ENCODE measurements at regions not wholly inside any gene's neighbourhood (a gene's known extent, or its start where the extent isn't known, plus 50 kb on each side); places are given as distances from the start of the nearest gene placed in this dataset.
"Not testable (repeated sequence)": the region's sequence is repeated elsewhere in the genome, so short reads cannot be mapped to it uniquely, and the experiment has no call there.

GRCh38 chr1:242811092-242811840, 286.8 kb upstream of the PLD5 start:
- DNase-seq: no peak

GRCh38 chr1:242806324-242806723, 281.8 kb upstream of the PLD5 start:
- no peak for DNase-seq

- DNase-seq: not testable (repeated sequence)
These were observed 280.9 kb upstream of the PLD5 start for GRCh38 chr1:242805360-242805759.

GRCh38 chr1:242802973-242803372, 278.5 kb upstream of the PLD5 start:
- DNase-seq: no peak

GRCh38 chr1:242800521-242800920, 276.0 kb upstream of the PLD5 start:
- DNase-seq: no peak

- no peak for DNase-seq
These were observed 273.4 kb upstream of the PLD5 start for GRCh38 chr1:242797856-242798255.

GRCh38 chr1:242788771-242789170, 264.3 kb upstream of the PLD5 start:
- DNase-seq: no peak

- no peak for DNase-seq
These were observed 263.5 kb upstream of the PLD5 start for GRCh38 chr1:242787968-242788367.

GRCh38 chr1:242784807-242785206, 260.3 kb upstream of the PLD5 start:
- DNase-seq: no peak

GRCh38 chr1:242784084-242784483, 259.6 kb upstream of the PLD5 start:
- DNase-seq: no peak

GRCh38 chr1:242774256-242774655, 249.8 kb upstream of the PLD5 start:
- DNase-seq: no peak

GRCh38 chr1:242770366-242770765, 245.9 kb upstream of the PLD5 start:
- DNase-seq: no peak

GRCh38 chr1:242764161-242764560, 239.7 kb upstream of the PLD5 start:
- DNase-seq: no peak

- no peak for DNase-seq
These were observed 237.1 kb upstream of the PLD5 start for GRCh38 chr1:242761556-242761955.

- no peak for DNase-seq
These were observed 230.4 kb upstream of the PLD5 start for GRCh38 chr1:242754926-242755325.

GRCh38 chr1:242754125-242754524, 229.6 kb upstream of the PLD5 start:
- no peak for DNase-seq

GRCh38 chr1:242747233-242747632, 222.7 kb upstream of the PLD5 start:
- DNase-seq: no peak

- no peak for DNase-seq
These were observed 220.6 kb upstream of the PLD5 start for GRCh38 chr1:242745079-242745478.

GRCh38 chr1:242743983-242744780, 219.7 kb upstream of the PLD5 start:
- DNase-seq: no peak

- no peak for DNase-seq
These were observed 214.5 kb upstream of the PLD5 start for GRCh38 chr1:242738702-242739645.

- no peak for DNase-seq
These were observed 212.1 kb upstream of the PLD5 start for GRCh38 chr1:242736611-242737010.

GRCh38 chr1:242735323-242735722, 210.8 kb upstream of the PLD5 start:
- DNase-seq: no peak

- DNase-seq: no peak
These were observed 206.9 kb upstream of the PLD5 start for GRCh38 chr1:242731446-242731845.

All from activated CD4-positive, alpha-beta T cell treated with anti-CD3 and anti-CD28 coated beads, Interleukin-2, amount 50 U/mL, for 4 hours (primary cell).